Keratinocyte (primary cell): ENCODE measurements at regions not wholly inside any gene's neighbourhood (a gene's known extent, or its start where the extent isn't known, plus 50 kb on each side); places are given as distances from the start of the nearest gene placed in this dataset.

Source experiments
- DNase-seq: peaks from one replicate; pipeline ENCODE4 v3.0.0-alpha.2; 2011; ENCODE audit warnings: low read depth, missing footprints, low spot score
- FAIRE-seq: peaks from 2 replicates; lab custom pipeline; 2011; peaks lifted over from hg19 to GRCh38; lab: Jason Lieb, UNC
- H2AFZ ChIP-seq: 2 replicates; pipeline ENCODE4 v1.6.0; 2012; ENCODE audit warnings: low read length, control low read depth, inconsistent platforms; ENCODE audit not compliant: control insufficient read depth
- H3K27ac ChIP-seq: 2 replicates; pipeline ENCODE4 v1.5.1; 2011; ENCODE audit warnings: low read length; ENCODE audit not compliant: control insufficient read depth, insufficient read depth
- H3K27me3 ChIP-seq: 3 replicates; pipeline ENCODE4 v1.6.0; 2011; ENCODE audit warnings: low read length; ENCODE audit not compliant: control insufficient read depth, insufficient read depth; ENCODE audit errors: extremely low read depth
- H3K36me3 ChIP-seq, 2 experiments: 2 replicates in 1 of 2; 3 replicates in 1 of 2; pipeline ENCODE4 v1.5.1; 2011; ENCODE audit warnings: low read length in 2 of 2, mild to moderate bottlenecking in 1 of 2; ENCODE audit not compliant: control insufficient read depth in 2 of 2, insufficient read depth in 2 of 2; ENCODE audit errors: extremely low read depth in 1 of 2
- H3K4me1 ChIP-seq: 3 replicates; pipeline ENCODE4 v1.5.1; 2011; ENCODE audit warnings: low read length; ENCODE audit not compliant: control insufficient read depth, insufficient read depth; ENCODE audit errors: extremely low read depth
- H3K4me2 ChIP-seq: 3 replicates; pipeline ENCODE4 v1.6.0; 2011; ENCODE audit warnings: low read depth, low read length; ENCODE audit not compliant: control insufficient read depth, insufficient read depth; ENCODE audit errors: extremely low read depth
- H3K4me3 ChIP-seq, 3 experiments: fragments of 200-600 bp in 1 of 3; sonication (generic) in 1 of 3; 2 replicates in 2 of 3; 3 replicates in 1 of 3; pipeline ENCODE4 v1.5.1; 2011 to 2016; ENCODE audit warnings: low read length in 3 of 3, mild to moderate bottlenecking in 3 of 3, control low read depth in 2 of 3, inconsistent platforms in 1 of 3, low read depth in 1 of 3, mixed read lengths in 1 of 3, mixed run types in 1 of 3, moderate library complexity in 1 of 3; ENCODE audit not compliant: control insufficient read depth in 2 of 3, insufficient read depth in 2 of 3; ENCODE audit errors: extremely low read depth in 1 of 3
- H3K79me2 ChIP-seq: 2 replicates; pipeline ENCODE4 v1.6.0; 2012; ENCODE audit warnings: low read length; ENCODE audit not compliant: control insufficient read depth, insufficient read depth
- H3K9ac ChIP-seq: 3 replicates; pipeline ENCODE4 v1.6.0; 2011; ENCODE audit warnings: low read length; ENCODE audit not compliant: control insufficient read depth, insufficient read depth; ENCODE audit errors: extremely low read depth
- H3K9me1 ChIP-seq: 3 replicates; pipeline ENCODE4 v1.6.0; 2011; ENCODE audit warnings: low read length; ENCODE audit not compliant: control insufficient read depth, insufficient read depth; ENCODE audit errors: extremely low read depth
- H3K9me3 ChIP-seq: 2 replicates; pipeline ENCODE4 v1.5.1; 2012; ENCODE audit warnings: low read depth, low read length; ENCODE audit not compliant: control insufficient read depth
- H4K20me1 ChIP-seq: 3 replicates; pipeline ENCODE4 v1.6.0; 2011; ENCODE audit warnings: low read length; ENCODE audit not compliant: control insufficient read depth, insufficient read depth; ENCODE audit errors: extremely low read depth
- EZH2 ChIP-seq: IDR thresholded peaks from one replicate; pipeline ENCODE4 v1.6.1; 2012; ENCODE audit warnings: inconsistent platforms, mild to moderate bottlenecking, low read length, moderate library complexity
- dilution Hi-C: fragments of 300-500 bp; cut with MboI; formaldehyde crosslinking; loops from one replicate; pipeline ENCODE4 v1.7.0; 2020; ENCODE audit warnings: low sequenced_read_pairs; ENCODE audit not compliant: extremely low pct_ligation_motif_present
- TF ChIP-seq, protein P1 (sequence below), 3 experiments: IDR thresholded peaks in 1 of 3; conservative IDR thresholded peaks in 1 of 3; optimal IDR thresholded peaks in 1 of 3; 2 replicates in 2 of 3; 3 replicates in 1 of 3; pipeline versions ENCODE3 to v1.5.1; 2011; ENCODE audit warnings: low read length in 3 of 3, mild to moderate bottlenecking in 3 of 3, moderate library complexity in 2 of 3, control low read depth in 1 of 3, inconsistent platforms in 1 of 3; ENCODE audit not compliant: insufficient read depth in 2 of 3; ENCODE audit errors: extremely low read depth in 1 of 3

DNA sequence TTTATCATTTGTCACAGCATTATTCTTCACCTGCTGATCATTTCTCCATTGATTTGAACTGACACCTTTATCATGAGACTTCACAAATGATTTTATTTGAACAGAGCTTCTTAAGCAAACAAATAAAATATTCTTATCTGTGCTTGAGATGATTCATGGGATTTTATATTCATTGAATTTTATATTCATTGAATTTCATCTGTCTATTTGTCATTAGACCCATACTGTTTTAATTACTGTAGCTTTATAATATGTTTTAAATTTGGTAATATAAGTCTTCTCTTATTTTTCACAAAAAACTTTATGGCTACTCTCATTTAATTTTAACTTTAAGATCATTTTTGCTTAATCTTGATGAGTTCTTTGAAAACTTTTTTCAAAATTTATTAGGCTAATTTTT is 777.4 kb upstream of the TBX3 start:
- Histone ChIP-seq H3K27ac (no peak overlapping the region), H3K4me2 (no peak overlapping the region), H3K9ac (no peak overlapping the region), H3K36me3 (no peaks in the 10 kb centered on the region), H3K4me1 (peaks cover 7% of the 10 kb centered on the region), H3K9me1 (no peaks in the 10 kb centered on the region), H2AFZ (no peak overlapping the region), H3K4me3 (no peak overlapping the region), H3K79me2 (no peaks in the 10 kb centered on the region), H4K20me1 (no peaks in the 10 kb centered on the region), H3K9me3 (no peaks in the 10 kb centered on the region), H3K27me3 (no peaks in the 10 kb centered on the region)
- TF ChIP-seq EZH2: no peak
- TF ChIP-seq, protein P1, sequence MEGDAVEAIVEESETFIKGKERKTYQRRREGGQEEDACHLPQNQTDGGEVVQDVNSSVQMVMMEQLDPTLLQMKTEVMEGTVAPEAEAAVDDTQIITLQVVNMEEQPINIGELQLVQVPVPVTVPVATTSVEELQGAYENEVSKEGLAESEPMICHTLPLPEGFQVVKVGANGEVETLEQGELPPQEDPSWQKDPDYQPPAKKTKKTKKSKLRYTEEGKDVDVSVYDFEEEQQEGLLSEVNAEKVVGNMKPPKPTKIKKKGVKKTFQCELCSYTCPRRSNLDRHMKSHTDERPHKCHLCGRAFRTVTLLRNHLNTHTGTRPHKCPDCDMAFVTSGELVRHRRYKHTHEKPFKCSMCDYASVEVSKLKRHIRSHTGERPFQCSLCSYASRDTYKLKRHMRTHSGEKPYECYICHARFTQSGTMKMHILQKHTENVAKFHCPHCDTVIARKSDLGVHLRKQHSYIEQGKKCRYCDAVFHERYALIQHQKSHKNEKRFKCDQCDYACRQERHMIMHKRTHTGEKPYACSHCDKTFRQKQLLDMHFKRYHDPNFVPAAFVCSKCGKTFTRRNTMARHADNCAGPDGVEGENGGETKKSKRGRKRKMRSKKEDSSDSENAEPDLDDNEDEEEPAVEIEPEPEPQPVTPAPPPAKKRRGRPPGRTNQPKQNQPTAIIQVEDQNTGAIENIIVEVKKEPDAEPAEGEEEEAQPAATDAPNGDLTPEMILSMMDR (optimal IDR thresholded peaks at IDR 0.05 in 1 of 3, IDR thresholded peaks at IDR 0.05 in 1 of 3, conservative IDR thresholded peaks at IDR 0.05 in 1 of 3; ENCODE audit: extremely low read depth in 1 of 3, insufficient read depth in 2 of 3, low read length in 3 of 3): no peak
- DNase-seq (no peak), FAIRE-seq (no peak)
- dilution Hi-C loops: no loop called here

DNA sequence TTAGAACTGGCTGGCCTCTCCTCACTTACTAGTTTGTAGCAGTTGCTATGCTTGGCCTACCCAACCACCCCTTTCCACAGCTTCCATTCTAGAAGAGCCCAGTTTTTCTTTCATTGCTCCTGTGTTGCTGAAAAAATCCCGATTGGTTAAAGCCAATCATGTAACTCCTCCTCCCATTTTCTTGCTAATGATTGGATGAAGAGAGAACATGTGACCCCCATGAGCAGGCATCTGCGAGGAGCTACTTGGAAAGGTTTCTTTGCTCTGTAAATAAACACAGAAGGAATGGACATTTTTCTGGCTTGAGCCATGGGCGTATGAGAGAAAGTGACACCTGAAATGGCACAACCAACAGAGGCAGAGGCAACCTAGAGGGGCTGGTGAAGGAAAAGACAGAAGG is 773.8 kb upstream of the TBX3 start:
- Histone ChIP-seq H3K4me2 (no peak overlapping the region), H3K9me1 (no peaks in the 10 kb centered on the region), H3K4me1 (peaks cover 2% of the 10 kb centered on the region), H3K4me3 (no peak overlapping the region), H3K79me2 (no peaks in the 10 kb centered on the region), H4K20me1 (no peaks in the 10 kb centered on the region), H3K27ac (no peak overlapping the region), H3K27me3 (no peaks in the 10 kb centered on the region), H3K36me3 (no peaks in the 10 kb centered on the region), H3K9me3 (no peaks in the 10 kb centered on the region), H2AFZ (no peak overlapping the region), H3K9ac (no peak overlapping the region)
- no peak for FAIRE-seq
- dilution Hi-C loops: no loop called here
- no peak for TF ChIP-seq EZH2
- TF ChIP-seq, protein P1 (optimal IDR thresholded peaks at IDR 0.05 in 1 of 3, IDR thresholded peaks at IDR 0.05 in 1 of 3, conservative IDR thresholded peaks at IDR 0.05 in 1 of 3; ENCODE audit: extremely low read depth in 1 of 3, insufficient read depth in 2 of 3, low read length in 3 of 3): no peak
- no peak for DNase-seq
